GM23338 (cell line): ENCODE measurements at regions not wholly inside any gene's neighbourhood (a gene's known extent, or its start where the extent isn't known, plus 50 kb on each side); places are given as distances from the start of the nearest gene placed in this dataset.

Experiments used
- ATAC-seq: fragments of 200-7000 bp; cut with Tn5 transposase; 3 replicates; pipeline ENCODE4 v1.9.1; 2020
- DNase-seq: peaks from one replicate; pipeline ENCODE4 v3.0.0-alpha.2; 2015; ENCODE audit warnings: low spot score
- H2AFZ ChIP-seq: fragments of 200-600 bp; sonication (generic); 2 replicates; pipeline ENCODE4 v1.8.0; 2016; ENCODE audit warnings: antibody characterized with exemption, mild to moderate bottlenecking, moderate library complexity
- H3F3A ChIP-seq: fragments of 200-600 bp; sonication (generic); replicated peaks from 2 replicates; pipeline ENCODE4 v1.8.0; 2017; ENCODE audit warnings: antibody characterized with exemption, mixed run types, low read depth
- H3K27ac ChIP-seq: fragments of 200-600 bp; sonication (generic); 2 replicates; pipeline ENCODE4 v1.6.1; 2016; ENCODE audit warnings: low read depth
- H3K27me3 ChIP-seq: fragments of 200-600 bp; sonication (generic); 2 replicates; pipeline ENCODE4 v1.8.0; 2016; ENCODE audit warnings: mild to moderate bottlenecking, mixed run types, moderate library complexity; ENCODE audit not compliant: insufficient read depth
- H3K36me3 ChIP-seq: fragments of 200-600 bp; sonication (generic); 2 replicates; pipeline ENCODE4 v1.8.0; 2016; ENCODE audit warnings: mild to moderate bottlenecking; ENCODE audit not compliant: insufficient read depth
- H3K4me1 ChIP-seq: fragments of 200-600 bp; sonication (generic); 2 replicates; pipeline ENCODE4 v1.8.0; 2016; ENCODE audit warnings: mild to moderate bottlenecking, moderate library complexity; ENCODE audit not compliant: insufficient read depth
- H3K4me2 ChIP-seq: fragments of 200-600 bp; sonication (generic); 2 replicates; pipeline ENCODE4 v1.7.1; 2017; ENCODE audit warnings: mixed run types
- H3K4me3 ChIP-seq: fragments of 200-600 bp; sonication (generic); 2 replicates; pipeline ENCODE4 v1.6.1; 2016; ENCODE audit warnings: mixed run types
- H3K79me2 ChIP-seq: fragments of 200-600 bp; sonication (generic); replicated peaks from 2 replicates; pipeline ENCODE4 v1.8.0; 2017; ENCODE audit warnings: mild to moderate bottlenecking; ENCODE audit not compliant: insufficient read depth
- H3K9me2 ChIP-seq: fragments of 200-600 bp; sonication (generic); 2 replicates; pipeline ENCODE4 v1.8.0; 2017; ENCODE audit not compliant: insufficient read depth
- H4K20me1 ChIP-seq: fragments of 200-600 bp; sonication (generic); replicated peaks from 2 replicates; pipeline ENCODE4 v1.8.0; 2017; ENCODE audit warnings: mild to moderate bottlenecking; ENCODE audit not compliant: insufficient read depth
- H3K27ac Mint-ChIP-seq: 2 replicates; pipeline ENCODE4 v1.8.0; 2020; ENCODE audit warnings: inconsistent platforms, mild to moderate bottlenecking, moderate library complexity, mixed read lengths
- H3K27me3 Mint-ChIP-seq: 3 replicates; pipeline ENCODE4 v1.8.0; 2022; ENCODE audit warnings: low read depth, mild to moderate bottlenecking, moderate library complexity, mixed read lengths, inconsistent platforms; ENCODE audit not compliant: insufficient read depth, poor library complexity
- H3K36me3 Mint-ChIP-seq: 3 replicates; pipeline ENCODE4 v1.8.0; 2021; ENCODE audit warnings: low read depth, mild to moderate bottlenecking, inconsistent platforms, moderate library complexity, mixed read lengths
- H3K4me1 Mint-ChIP-seq: 3 replicates; pipeline ENCODE4 v1.8.0; 2020; ENCODE audit warnings: mild to moderate bottlenecking, inconsistent platforms, mixed read lengths
- H3K4me3 Mint-ChIP-seq: 3 replicates; pipeline ENCODE4 v1.8.0; 2021; ENCODE audit warnings: moderate library complexity, mild to moderate bottlenecking, inconsistent platforms, mixed read lengths
- H3K9me3 Mint-ChIP-seq: 3 replicates; pipeline ENCODE4 v1.8.0; 2020; ENCODE audit warnings: moderate library complexity, mild to moderate bottlenecking, inconsistent platforms, mixed read lengths
- CREB1 ChIP-seq: fragments of 250-450 bp; sonication (Bioruptor Pico); IDR thresholded peaks from 2 replicates; pipeline ENCODE4 v1.5.0; 2020; ENCODE audit warnings: low read depth, mild to moderate bottlenecking, moderate library complexity
- EZH2 ChIP-seq: fragments of 200-600 bp; sonication (generic); IDR thresholded peaks from one replicate; pipeline ENCODE4 v1.8.0; 2017; ENCODE audit warnings: antibody characterized with exemption, mild to moderate bottlenecking, low read depth; ENCODE audit not compliant: unreplicated experiment
- EZH2phosphoT487 ChIP-seq: fragments of 200-600 bp; sonication (generic); IDR thresholded peaks from one replicate; pipeline ENCODE4 v1.8.1; 2018; ENCODE audit warnings: antibody characterized with exemption; ENCODE audit not compliant: unreplicated experiment
- JUNB ChIP-seq: IDR thresholded peaks from one replicate; pipeline ENCODE4 v1.6.1; 2016; ENCODE audit warnings: antibody characterized with exemption; ENCODE audit not compliant: unreplicated experiment
- NANOG ChIP-seq: IDR thresholded peaks from 2 replicates; pipeline ENCODE4 v1.6.1; 2016; ENCODE audit warnings: antibody characterized with exemption, borderline replicate concordance
- POLR2AphosphoS5 ChIP-seq: IDR thresholded peaks from 2 replicates; pipeline ENCODE4 v1.6.1; 2016; ENCODE audit warnings: antibody characterized with exemption, low read depth
- STAT1 ChIP-seq: IDR thresholded peaks from one replicate; pipeline ENCODE4 v1.6.1; 2016; ENCODE audit warnings: antibody characterized with exemption; ENCODE audit not compliant: unreplicated experiment
- ZNF114 ChIP-seq: fragments of 250-450 bp; sonication (Bioruptor Pico); IDR thresholded peaks from 2 replicates; pipeline ENCODE4 v1.5.0; 2020; ENCODE audit warnings: mild to moderate bottlenecking, moderate library complexity
- ZNF331 ChIP-seq: fragments of 250-450 bp; sonication (Bioruptor Pico); IDR thresholded peaks from 2 replicates; pipeline ENCODE4 v1.5.0; 2020; ENCODE audit warnings: low read depth, mild to moderate bottlenecking, moderate library complexity
- TF ChIP-seq, protein P1 (sequence below), 2 experiments: fragments of 200-600 bp in 1 of 2; sonication (generic) in 1 of 2; conservative IDR thresholded peaks; 2 replicates each; pipeline versions ENCODE4 v1.5.1 to v1.6.1; 2016 to 2017; ENCODE audit warnings: antibody characterized with exemption in 2 of 2, low read depth in 2 of 2, mild to moderate bottlenecking in 2 of 2, moderate library complexity in 1 of 2
- TF ChIP-seq, protein P2 (sequence below): IDR thresholded peaks from 2 replicates; pipeline ENCODE4 v1.6.1; 2016; ENCODE audit warnings: antibody characterized with exemption
- TF ChIP-seq, protein P3 (sequence below): IDR thresholded peaks from one replicate; pipeline ENCODE4 v1.6.1; 2018; ENCODE audit warnings: antibody characterized with exemption; ENCODE audit not compliant: unreplicated experiment
- TF ChIP-seq, protein P4 (sequence below): fragments of 250-450 bp; sonication (Bioruptor Pico); IDR thresholded peaks from 2 replicates; pipeline ENCODE4 v1.5.0; 2020; ENCODE audit warnings: mild to moderate bottlenecking, moderate library complexity

- TF ChIP-seq, protein P1, sequence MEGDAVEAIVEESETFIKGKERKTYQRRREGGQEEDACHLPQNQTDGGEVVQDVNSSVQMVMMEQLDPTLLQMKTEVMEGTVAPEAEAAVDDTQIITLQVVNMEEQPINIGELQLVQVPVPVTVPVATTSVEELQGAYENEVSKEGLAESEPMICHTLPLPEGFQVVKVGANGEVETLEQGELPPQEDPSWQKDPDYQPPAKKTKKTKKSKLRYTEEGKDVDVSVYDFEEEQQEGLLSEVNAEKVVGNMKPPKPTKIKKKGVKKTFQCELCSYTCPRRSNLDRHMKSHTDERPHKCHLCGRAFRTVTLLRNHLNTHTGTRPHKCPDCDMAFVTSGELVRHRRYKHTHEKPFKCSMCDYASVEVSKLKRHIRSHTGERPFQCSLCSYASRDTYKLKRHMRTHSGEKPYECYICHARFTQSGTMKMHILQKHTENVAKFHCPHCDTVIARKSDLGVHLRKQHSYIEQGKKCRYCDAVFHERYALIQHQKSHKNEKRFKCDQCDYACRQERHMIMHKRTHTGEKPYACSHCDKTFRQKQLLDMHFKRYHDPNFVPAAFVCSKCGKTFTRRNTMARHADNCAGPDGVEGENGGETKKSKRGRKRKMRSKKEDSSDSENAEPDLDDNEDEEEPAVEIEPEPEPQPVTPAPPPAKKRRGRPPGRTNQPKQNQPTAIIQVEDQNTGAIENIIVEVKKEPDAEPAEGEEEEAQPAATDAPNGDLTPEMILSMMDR (conservative IDR thresholded peaks at IDR 0.05; ENCODE audit: low read depth in 2 of 2), result no peak
- TF ChIP-seq POLR2AphosphoS5, result no peak
- TF ChIP-seq JUNB, result no peak
- TF ChIP-seq, protein P2, sequence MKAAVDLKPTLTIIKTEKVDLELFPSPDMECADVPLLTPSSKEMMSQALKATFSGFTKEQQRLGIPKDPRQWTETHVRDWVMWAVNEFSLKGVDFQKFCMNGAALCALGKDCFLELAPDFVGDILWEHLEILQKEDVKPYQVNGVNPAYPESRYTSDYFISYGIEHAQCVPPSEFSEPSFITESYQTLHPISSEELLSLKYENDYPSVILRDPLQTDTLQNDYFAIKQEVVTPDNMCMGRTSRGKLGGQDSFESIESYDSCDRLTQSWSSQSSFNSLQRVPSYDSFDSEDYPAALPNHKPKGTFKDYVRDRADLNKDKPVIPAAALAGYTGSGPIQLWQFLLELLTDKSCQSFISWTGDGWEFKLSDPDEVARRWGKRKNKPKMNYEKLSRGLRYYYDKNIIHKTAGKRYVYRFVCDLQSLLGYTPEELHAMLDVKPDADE, result no peak
- TF ChIP-seq, protein P3, sequence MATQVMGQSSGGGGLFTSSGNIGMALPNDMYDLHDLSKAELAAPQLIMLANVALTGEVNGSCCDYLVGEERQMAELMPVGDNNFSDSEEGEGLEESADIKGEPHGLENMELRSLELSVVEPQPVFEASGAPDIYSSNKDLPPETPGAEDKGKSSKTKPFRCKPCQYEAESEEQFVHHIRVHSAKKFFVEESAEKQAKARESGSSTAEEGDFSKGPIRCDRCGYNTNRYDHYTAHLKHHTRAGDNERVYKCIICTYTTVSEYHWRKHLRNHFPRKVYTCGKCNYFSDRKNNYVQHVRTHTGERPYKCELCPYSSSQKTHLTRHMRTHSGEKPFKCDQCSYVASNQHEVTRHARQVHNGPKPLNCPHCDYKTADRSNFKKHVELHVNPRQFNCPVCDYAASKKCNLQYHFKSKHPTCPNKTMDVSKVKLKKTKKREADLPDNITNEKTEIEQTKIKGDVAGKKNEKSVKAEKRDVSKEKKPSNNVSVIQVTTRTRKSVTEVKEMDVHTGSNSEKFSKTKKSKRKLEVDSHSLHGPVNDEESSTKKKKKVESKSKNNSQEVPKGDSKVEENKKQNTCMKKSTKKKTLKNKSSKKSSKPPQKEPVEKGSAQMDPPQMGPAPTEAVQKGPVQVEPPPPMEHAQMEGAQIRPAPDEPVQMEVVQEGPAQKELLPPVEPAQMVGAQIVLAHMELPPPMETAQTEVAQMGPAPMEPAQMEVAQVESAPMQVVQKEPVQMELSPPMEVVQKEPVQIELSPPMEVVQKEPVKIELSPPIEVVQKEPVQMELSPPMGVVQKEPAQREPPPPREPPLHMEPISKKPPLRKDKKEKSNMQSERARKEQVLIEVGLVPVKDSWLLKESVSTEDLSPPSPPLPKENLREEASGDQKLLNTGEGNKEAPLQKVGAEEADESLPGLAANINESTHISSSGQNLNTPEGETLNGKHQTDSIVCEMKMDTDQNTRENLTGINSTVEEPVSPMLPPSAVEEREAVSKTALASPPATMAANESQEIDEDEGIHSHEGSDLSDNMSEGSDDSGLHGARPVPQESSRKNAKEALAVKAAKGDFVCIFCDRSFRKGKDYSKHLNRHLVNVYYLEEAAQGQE, result no peak
- no peak for TF ChIP-seq EZH2phosphoT487
- TF ChIP-seq CREB1 (CRISPR knock-in tag), result no peak
- TF ChIP-seq EZH2, result no peak
- no peak for TF ChIP-seq ZNF331 (CRISPR knock-in tag)
- TF ChIP-seq STAT1, result no peak
- no peak for TF ChIP-seq NANOG
- no peak for TF ChIP-seq ZNF114 (CRISPR knock-in tag)
- TF ChIP-seq, protein P4, sequence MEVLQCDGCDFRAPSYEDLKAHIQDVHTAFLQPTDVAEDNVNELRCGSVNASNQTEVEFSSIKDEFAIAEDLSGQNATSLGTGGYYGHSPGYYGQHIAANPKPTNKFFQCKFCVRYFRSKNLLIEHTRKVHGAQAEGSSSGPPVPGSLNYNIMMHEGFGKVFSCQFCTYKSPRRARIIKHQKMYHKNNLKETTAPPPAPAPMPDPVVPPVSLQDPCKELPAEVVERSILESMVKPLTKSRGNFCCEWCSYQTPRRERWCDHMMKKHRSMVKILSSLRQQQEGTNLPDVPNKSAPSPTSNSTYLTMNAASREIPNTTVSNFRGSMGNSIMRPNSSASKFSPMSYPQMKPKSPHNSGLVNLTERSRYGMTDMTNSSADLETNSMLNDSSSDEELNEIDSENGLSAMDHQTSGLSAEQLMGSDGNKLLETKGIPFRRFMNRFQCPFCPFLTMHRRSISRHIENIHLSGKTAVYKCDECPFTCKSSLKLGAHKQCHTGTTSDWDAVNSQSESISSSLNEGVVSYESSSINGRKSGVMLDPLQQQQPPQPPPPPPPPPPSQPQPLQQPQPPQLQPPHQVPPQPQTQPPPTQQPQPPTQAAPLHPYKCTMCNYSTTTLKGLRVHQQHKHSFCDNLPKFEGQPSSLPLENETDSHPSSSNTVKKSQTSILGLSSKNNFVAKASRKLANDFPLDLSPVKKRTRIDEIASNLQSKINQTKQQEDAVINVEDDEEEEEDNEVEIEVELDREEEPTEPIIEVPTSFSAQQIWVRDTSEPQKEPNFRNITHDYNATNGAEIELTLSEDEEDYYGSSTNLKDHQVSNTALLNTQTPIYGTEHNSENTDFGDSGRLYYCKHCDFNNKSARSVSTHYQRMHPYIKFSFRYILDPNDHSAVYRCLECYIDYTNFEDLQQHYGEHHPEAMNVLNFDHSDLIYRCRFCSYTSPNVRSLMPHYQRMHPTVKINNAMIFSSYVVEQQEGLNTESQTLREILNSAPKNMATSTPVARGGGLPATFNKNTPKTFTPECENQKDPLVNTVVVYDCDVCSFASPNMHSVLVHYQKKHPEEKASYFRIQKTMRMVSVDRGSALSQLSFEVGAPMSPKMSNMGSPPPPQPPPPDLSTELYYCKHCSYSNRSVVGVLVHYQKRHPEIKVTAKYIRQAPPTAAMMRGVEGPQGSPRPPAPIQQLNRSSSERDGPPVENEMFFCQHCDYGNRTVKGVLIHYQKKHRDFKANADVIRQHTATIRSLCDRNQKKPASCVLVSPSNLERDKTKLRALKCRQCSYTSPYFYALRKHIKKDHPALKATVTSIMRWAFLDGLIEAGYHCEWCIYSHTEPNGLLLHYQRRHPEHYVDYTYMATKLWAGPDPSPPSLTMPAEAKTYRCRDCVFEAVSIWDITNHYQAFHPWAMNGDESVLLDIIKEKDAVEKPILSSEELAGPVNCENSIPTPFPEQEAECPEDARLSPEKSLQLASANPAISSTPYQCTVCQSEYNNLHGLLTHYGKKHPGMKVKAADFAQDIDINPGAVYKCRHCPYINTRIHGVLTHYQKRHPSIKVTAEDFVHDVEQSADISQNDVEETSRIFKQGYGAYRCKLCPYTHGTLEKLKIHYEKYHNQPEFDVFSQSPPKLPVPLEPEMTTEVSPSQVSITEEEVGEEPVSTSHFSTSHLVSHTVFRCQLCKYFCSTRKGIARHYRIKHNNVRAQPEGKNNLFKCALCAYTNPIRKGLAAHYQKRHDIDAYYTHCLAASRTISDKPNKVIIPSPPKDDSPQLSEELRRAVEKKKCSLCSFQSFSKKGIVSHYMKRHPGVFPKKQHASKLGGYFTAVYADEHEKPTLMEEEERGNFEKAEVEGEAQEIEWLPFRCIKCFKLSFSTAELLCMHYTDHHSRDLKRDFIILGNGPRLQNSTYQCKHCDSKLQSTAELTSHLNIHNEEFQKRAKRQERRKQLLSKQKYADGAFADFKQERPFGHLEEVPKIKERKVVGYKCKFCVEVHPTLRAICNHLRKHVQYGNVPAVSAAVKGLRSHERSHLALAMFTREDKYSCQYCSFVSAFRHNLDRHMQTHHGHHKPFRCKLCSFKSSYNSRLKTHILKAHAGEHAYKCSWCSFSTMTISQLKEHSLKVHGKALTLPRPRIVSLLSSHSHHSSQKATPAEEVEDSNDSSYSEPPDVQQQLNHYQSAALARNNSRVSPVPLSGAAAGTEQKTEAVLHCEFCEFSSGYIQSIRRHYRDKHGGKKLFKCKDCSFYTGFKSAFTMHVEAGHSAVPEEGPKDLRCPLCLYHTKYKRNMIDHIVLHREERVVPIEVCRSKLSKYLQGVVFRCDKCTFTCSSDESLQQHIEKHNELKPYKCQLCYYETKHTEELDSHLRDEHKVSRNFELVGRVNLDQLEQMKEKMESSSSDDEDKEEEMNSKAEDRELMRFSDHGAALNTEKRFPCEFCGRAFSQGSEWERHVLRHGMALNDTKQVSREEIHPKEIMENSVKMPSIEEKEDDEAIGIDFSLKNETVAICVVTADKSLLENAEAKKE (CRISPR knock-in tag), result no peak
- H3K9me2 ChIP-seq, result peaks cover 11% of the 10 kb centered on the region; the same call in 1 of the 2 replicates
- no peak for DNase-seq
- no peak overlapping the region for H3K4me2 ChIP-seq
- Mint-ChIP-seq H3K27me3 (peaks cover 2% of the 10 kb centered on the region), H3K9me3 (no peaks in the 10 kb centered on the region), H3K4me1 (peaks cover 20% of the 10 kb centered on the region), H3K36me3 (no peaks in the 10 kb centered on the region), H3K27ac (no peak overlapping the region), H3K4me3 (no peak overlapping the region)
- no peaks in the 10 kb centered on the region for H3K27me3 ChIP-seq
- no peaks in the 10 kb centered on the region for H3K36me3 ChIP-seq
- no peaks in the 10 kb centered on the region for H4K20me1 ChIP-seq
- peaks cover 18% of the 10 kb centered on the region for H3K4me1 ChIP-seq
- H3F3A ChIP-seq, result no peaks in the 10 kb centered on the region
- no peak overlapping the region for H3K4me3 ChIP-seq
- no peak overlapping the region for H3K27ac ChIP-seq
- no peak for ATAC-seq
- no peak overlapping the region for H2AFZ ChIP-seq
- H3K79me2 ChIP-seq, result no peaks in the 10 kb centered on the region
Measured at GRCh38 chr1:55706397-55706796, 491.2 kb upstream of the USP24 start.
